HG03432 (cell line): ENCODE measurements at regions not wholly inside any gene's neighbourhood (a gene's known extent, or its start where the extent isn't known, plus 50 kb on each side); places are given as distances from the start of the nearest gene placed in this dataset.

Experiments used
- ATAC-seq: cut with Tn5 transposase; IDR thresholded peaks from one replicate; pipeline ENCODE4 v1.9.1; 2021; ENCODE audit warnings: mild to moderate bottlenecking, moderate library complexity; ENCODE audit not compliant: unreplicated experiment

DNA sequence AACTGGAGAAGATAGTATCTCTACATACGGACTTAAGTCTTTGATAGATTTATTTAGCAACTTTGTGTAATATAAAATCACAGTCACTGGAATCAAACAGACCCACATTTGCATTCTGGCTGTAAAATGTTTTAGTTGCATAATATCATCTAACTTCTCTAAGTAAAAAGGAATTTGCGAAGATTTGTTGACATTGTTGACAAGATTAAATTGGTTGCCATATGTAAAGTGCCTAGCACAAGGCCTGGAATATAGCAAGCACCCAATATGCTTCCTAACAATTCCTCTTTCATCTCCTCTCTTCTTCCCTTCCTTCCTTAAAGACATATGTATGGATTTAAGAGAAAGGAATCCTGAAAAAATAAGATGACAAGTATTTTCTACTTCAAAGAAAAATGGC is 295.4 kb upstream of the PPFIA2 start:
- ATAC-seq, result no peak

DNA sequence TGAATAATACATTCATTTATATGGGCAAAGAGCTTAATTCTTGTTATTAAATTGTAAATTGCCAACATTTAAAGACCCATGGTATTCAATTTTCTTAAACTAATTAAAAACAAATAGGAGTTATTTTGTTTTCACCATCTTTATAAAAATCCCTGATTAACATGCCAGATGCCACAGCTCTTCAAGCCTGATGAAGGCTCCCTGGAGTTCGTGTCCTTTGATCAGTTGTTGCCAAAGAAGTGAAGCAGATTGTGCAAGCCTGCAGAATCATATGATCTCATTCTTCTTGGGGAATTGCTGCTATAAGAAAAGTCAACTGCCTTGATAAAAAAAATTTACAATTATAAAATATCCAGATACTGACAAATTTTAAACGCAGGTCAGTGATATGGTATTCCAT is 288.3 kb upstream of the PPFIA2 start:
- ATAC-seq, result no peak

DNA sequence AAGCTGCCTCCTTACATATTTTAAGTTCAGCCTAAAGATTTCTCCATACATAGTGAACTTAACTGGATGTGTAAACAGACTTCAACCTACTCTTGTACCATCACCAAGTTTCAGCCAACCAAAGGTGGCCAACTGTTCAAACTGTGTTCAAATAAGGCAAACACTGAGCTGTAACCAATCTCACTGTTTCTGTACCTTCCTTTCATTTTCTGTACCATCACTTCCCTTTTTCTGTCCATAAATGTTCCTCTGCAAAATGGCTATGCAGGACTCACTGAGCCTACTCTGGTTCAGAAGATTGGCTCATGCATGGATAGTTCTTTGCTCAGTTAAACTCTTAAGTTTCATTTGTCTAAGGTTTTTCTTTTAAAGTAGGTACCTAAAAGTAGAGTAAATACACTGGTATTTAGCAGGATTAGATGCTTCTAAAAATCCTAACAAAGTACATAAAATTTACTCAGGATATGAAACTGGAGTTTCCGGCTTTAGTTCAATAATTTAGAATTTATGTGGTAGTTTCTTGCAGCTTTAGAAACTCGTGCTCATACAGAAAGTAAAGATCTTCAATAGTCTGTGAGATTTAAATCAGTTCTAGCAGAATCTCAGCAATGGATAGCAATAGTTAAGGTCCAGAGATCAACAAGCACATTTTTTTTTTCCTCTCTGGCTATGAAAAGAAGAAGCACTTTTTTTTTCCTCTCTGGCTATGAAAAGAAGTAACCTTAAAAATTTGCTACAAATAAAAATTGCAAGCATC is 282.0 kb upstream of the PPFIA2 start:
- ATAC-seq, result peak; percentile 96

GRCh38 chr12:82034769-82035168 is 275.6 kb upstream of the PPFIA2 start:
- ATAC-seq, result no peak

- ATAC-seq, result no peak
Observed at GRCh38 chr12:82029936-82030335, 270.8 kb upstream of the PPFIA2 start.

DNA sequence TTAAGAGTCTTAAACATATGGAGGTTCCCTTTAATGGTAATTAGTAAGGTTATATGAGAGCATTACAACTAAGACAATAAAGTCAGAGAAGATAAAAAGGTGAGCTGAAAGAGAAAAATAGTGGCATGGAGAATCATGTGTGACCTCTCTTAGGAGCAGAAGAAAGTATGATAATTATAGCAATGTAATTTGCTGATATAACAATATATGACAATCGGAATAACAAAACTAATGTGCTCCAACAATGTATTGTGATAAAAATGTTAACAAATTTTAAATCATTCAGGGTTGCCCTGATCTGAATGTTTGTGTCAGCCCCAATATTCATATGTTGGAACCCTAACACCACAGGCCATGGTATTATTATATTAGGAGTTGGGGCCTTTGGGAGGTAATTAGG is 269.6 kb upstream of the PPFIA2 start:
- ATAC-seq, result no peak

- ATAC-seq, result peak; percentile 67
Observed at GRCh38 chr12:82027612-82028011, 268.5 kb upstream of the PPFIA2 start.

DNA sequence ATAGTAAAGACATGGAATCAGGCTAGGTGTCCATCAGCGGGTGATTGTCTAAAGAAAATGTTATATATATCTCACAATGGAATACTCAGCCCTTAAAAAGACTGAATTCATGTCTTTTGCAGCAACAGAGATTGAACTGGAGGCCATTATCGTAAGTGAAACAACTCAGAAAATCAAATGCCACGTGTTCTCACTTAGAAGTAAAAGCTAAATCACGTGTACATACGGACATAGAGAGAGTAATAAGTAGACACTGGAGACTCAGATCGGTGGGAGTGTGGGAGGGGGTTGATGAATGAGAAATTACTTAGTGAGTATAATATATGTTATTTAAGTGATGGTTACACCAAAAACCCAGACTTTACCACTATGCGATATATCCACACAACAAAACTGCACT is 266.3 kb upstream of the PPFIA2 start:
- ATAC-seq, result no peak

- no peak for ATAC-seq
Observed at GRCh38 chr12:82019533-82019932, 260.4 kb upstream of the PPFIA2 start.

- ATAC-seq, result peak; percentile 94
Observed at GRCh38 chr12:82015623-82016347, 256.6 kb upstream of the PPFIA2 start.

DNA sequence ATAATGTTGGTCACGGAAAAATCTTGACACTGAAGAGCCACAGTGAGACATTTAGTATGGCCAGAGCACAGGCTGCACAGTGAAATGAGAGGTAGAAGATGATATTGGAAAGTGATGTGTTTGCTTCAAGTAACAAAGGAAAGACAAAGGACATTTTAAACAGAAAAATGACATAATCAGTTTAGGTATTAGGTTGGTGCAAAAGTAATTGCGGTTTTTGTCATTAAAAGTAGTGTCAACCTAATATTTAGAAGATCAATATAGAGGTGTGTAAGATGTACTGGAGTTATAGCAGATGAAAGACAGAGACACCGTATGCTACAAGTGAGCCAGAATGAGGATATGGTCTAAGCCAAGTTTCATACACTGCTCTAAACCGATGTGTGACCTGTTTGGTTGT is 253.0 kb upstream of the PPFIA2 start:
- ATAC-seq, result no peak

- no peak for ATAC-seq
Observed at GRCh38 chr12:82009524-82009923, 250.4 kb upstream of the PPFIA2 start.

DNA sequence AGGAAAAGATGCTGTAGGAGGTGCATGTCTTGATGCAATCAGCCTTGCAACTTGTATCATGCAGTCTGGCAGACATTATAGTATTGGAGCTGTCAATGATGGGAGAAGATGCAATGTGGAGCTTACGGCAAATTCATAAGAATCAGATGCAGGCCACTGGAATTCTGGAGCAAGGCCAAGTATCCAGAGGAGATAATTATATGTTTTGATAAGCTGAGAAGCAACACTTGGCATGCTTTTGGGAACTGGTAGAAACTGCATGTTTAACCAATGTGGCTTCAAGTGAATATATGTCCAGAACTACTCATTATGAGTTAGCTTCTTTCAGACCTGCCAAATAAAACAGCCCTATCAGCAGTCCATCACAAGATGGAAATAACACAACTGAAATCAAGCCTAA is 249.1 kb upstream of the PPFIA2 start:
- ATAC-seq, result no peak

- no peak for ATAC-seq
Observed at GRCh38 chr12:81998761-81999378, 239.7 kb upstream of the PPFIA2 start.

- peak; percentile 72 for ATAC-seq
Observed at GRCh38 chr12:81992461-81992860, 233.3 kb upstream of the PPFIA2 start.

DNA sequence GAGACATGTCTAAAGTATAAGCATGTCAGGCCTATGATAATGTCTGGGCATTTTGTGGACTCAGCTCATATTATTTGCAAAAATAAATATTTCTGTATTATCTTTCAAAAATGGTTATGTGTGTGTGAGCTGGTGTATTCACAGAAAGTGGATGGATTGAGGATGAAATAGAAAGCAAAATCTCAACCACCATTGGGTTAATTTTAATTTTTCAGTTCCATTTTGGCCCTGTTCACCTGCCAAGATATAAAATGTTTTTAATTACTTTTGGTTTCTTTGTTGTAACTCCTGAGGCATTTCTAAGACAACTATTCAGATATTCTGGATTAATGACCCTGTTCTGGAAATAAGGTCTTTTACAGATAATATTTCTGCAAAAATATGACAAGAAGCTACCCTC is 232.7 kb upstream of the PPFIA2 start:
- no peak for ATAC-seq

GRCh38 chr12:81988362-81988761 is 229.2 kb upstream of the PPFIA2 start:
- ATAC-seq, result no peak

- no peak for ATAC-seq
Observed at GRCh38 chr12:81987371-81987770, 228.2 kb upstream of the PPFIA2 start.

DNA sequence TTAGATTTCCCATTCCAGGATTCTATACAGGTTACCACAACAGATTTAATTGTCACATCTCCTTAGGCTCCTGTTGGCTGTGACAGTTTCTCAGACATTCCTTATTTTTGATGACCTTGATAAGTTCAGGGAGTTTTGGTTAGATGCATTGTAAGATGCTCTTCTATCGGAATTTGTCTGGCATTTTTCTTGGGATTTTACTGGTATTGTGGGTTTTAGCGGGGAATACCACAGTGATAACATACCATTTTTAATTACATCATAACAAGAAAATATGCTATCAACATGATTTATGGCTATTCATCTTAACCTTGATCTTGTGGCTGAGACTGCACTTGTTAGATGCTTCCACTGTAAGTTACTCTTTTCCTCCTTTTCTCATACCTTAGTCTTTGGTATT is 217.5 kb upstream of the PPFIA2 start:
- ATAC-seq, result no peak

DNA sequence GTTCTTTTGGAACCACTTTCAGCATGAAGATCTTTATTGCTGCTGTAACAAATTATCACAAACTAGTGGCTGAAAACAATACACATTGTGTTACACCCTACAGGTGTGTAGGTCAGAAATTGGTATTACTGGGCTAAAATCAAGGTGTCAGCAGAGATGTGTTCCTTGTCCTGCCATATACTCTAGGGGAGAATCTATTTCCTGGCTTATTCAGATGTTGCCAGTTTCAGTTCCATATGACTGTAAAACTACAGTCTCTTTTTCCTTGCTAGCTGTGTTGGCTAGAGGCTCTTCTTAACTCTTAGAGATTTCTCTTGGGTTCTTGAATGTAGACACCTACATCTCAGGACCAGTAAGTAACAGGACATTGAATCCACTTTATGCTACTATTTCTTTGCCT is 215.6 kb upstream of the PPFIA2 start:
- no peak for ATAC-seq

DNA sequence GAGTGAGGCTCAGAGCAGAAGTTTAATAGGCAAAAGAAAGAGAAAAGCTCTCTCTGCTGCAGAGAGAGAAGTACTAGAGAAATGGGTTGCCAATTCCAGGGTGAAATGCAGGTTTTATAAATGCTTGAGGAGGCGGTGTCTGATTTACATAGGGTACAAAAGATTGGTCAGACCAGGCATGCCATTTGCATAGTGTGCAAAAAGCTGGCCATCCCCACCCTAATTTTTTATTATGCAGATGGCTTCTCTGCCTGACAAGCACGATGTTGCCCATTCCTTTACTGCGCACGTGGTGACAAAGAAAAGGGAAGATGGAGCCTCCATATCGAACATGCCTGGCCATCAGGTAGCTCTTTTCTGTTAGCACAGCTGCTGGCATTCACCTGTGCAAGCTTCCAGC is 209.3 kb upstream of the PPFIA2 start:
- no peak for ATAC-seq

DNA sequence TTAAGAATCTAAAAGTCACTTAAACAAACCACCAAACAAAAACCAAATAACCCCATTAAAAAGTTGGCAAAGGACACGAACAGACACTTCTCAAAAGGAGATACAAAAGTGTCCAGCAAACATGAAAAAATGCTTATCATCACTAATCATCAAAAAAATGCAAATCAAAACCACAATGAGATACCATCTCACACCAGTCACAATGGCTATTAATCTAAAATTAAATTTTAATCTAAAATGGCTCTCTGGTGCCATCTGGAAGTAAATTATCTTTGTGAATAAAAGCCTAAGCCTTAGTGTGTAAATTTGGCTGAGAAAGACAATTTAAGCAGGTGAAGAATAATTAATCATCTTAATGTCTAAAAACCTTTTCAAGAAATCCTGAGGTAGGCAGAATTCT is 204.5 kb upstream of the PPFIA2 start:
- no peak for ATAC-seq
